IPS DF 6.9 (cell line): ENCODE measurements at regions not wholly inside any gene's neighbourhood (a gene's known extent, or its start where the extent isn't known, plus 50 kb on each side); places are given as distances from the start of the nearest gene placed in this dataset.

ENCODE experiments used
- DNase-seq: peaks from one replicate; pipeline ENCODE4 v3.0.0-alpha.2; 2013; ENCODE audit warnings: low read depth, low spot score
- H3K27ac ChIP-seq: one replicate; pipeline ENCODE4 v1.5.1; 2013; ENCODE audit warnings: low read length, control low read depth
- H3K27me3 ChIP-seq: 2 replicates; pipeline ENCODE4 v1.6.1; 2013; ENCODE audit warnings: mild to moderate bottlenecking, low read length; ENCODE audit not compliant: control insufficient read depth, insufficient read depth
- H3K36me3 ChIP-seq: 2 replicates; pipeline ENCODE4 v1.6.1; 2013; ENCODE audit warnings: low read length; ENCODE audit not compliant: control insufficient read depth, insufficient read depth
- H3K4me1 ChIP-seq: 2 replicates; pipeline ENCODE4 v1.6.1; 2013; ENCODE audit warnings: low read length; ENCODE audit not compliant: control insufficient read depth, insufficient read depth
- H3K4me3 ChIP-seq: 2 replicates; pipeline ENCODE4 v1.5.1; 2013; ENCODE audit warnings: mild to moderate bottlenecking, low read length
- H3K9me3 ChIP-seq: 2 replicates; pipeline ENCODE4 v1.6.1; 2013; ENCODE audit warnings: low read length, inconsistent platforms; ENCODE audit not compliant: control insufficient read depth, insufficient read depth
- WGBS: extraction: QIAGEN DNeasy Blood & Tissue Kit; methylation state at CpG from one replicate; pipeline ENCODE4 v1.1.7; 2013; ENCODE audit warnings: mixed read lengths, missing lambda C conversion rate; ENCODE audit not compliant: insufficient read length, insufficient coverage; 5-methylcytosine and 5-hydroxymethylcytosine counted together

GRCh38 chr2:9738062-9738461, 105.2 kb upstream of the TAF1B start:
- H3K27me3 ChIP-seq, result no peaks in the 10 kb centered on the region
- no peak for DNase-seq
- H3K4me3 ChIP-seq, result no peak overlapping the region
- no peak overlapping the region for H3K27ac ChIP-seq
- H3K4me1 ChIP-seq, result no peaks in the 10 kb centered on the region
- WGBS, result no CpG with 5 or more reads among the region's 5 CpGs
- H3K9me3 ChIP-seq, result no peaks in the 10 kb centered on the region
- H3K36me3 ChIP-seq, result no peaks in the 10 kb centered on the region

GRCh38 chr2:9738535-9739496, 104.5 kb upstream of the TAF1B start:
- no peak overlapping the region for H3K4me3 ChIP-seq
- no peak overlapping the region for H3K27ac ChIP-seq
- no peaks in the 10 kb centered on the region for H3K27me3 ChIP-seq
- no peaks in the 10 kb centered on the region for H3K9me3 ChIP-seq
- no CpG with 5 or more reads among the region's 23 CpGs for WGBS
- no peaks in the 10 kb centered on the region for H3K4me1 ChIP-seq
- no peaks in the 10 kb centered on the region for H3K36me3 ChIP-seq
- DNase-seq, result no peak

- Histone ChIP-seq H3K4me3 (no peak overlapping the region), H3K27me3 (no peaks in the 10 kb centered on the region), H3K9me3 (no peaks in the 10 kb centered on the region), H3K4me1 (no peaks in the 10 kb centered on the region), H3K36me3 (no peaks in the 10 kb centered on the region), H3K27ac (no peak overlapping the region)
- no peak for DNase-seq
- WGBS, result no CpG with 5 or more reads among the region's 23 CpGs
Measured at GRCh38 chr2:9739531-9739964, 103.7 kb upstream of the TAF1B start.

GRCh38 chr2:9740382-9741073, 102.7 kb upstream of the TAF1B start:
- Histone ChIP-seq H3K4me3 (no peak overlapping the region), H3K4me1 (no peaks in the 10 kb centered on the region), H3K36me3 (no peaks in the 10 kb centered on the region), H3K9me3 (no peaks in the 10 kb centered on the region), H3K27ac (no peak overlapping the region), H3K27me3 (no peaks in the 10 kb centered on the region)
- WGBS, result no CpG with 5 or more reads among the region's 6 CpGs
- no peak for DNase-seq

GRCh38 chr2:9741110-9741509, 102.2 kb upstream of the TAF1B start:
- H3K4me3 ChIP-seq, result no peak overlapping the region
- no peaks in the 10 kb centered on the region for H3K36me3 ChIP-seq
- H3K4me1 ChIP-seq, result no peaks in the 10 kb centered on the region
- no peak for DNase-seq
- H3K27ac ChIP-seq, result no peak overlapping the region
- no CpG with 5 or more reads among the region's 6 CpGs for WGBS
- H3K9me3 ChIP-seq, result no peaks in the 10 kb centered on the region
- no peaks in the 10 kb centered on the region for H3K27me3 ChIP-seq

- no peak for DNase-seq
- H3K27ac ChIP-seq, result no peak overlapping the region
- no peaks in the 10 kb centered on the region for H3K27me3 ChIP-seq
- no peak overlapping the region for H3K4me3 ChIP-seq
- H3K4me1 ChIP-seq, result no peaks in the 10 kb centered on the region
- H3K36me3 ChIP-seq, result no peaks in the 10 kb centered on the region
- no peaks in the 10 kb centered on the region for H3K9me3 ChIP-seq
- WGBS, result no CpG with 5 or more reads among the region's 5 CpGs
Measured at GRCh38 chr2:9742601-9743000, 100.7 kb upstream of the TAF1B start.

GRCh38 chr2:9744256-9745004, 98.8 kb upstream of the TAF1B start:
- Histone ChIP-seq H3K27me3 (no peaks in the 10 kb centered on the region), H3K4me3 (no peak overlapping the region), H3K4me1 (no peaks in the 10 kb centered on the region), H3K9me3 (no peaks in the 10 kb centered on the region), H3K27ac (no peak overlapping the region), H3K36me3 (no peaks in the 10 kb centered on the region)
- no CpG with 5 or more reads among the region's 12 CpGs for WGBS
- no peak for DNase-seq

- H3K27ac ChIP-seq, result no peak overlapping the region
- no peak for DNase-seq
- no peaks in the 10 kb centered on the region for H3K4me1 ChIP-seq
- no peaks in the 10 kb centered on the region for H3K27me3 ChIP-seq
- WGBS, result no CpG with 5 or more reads among the region's 3 CpGs
- no peak overlapping the region for H3K4me3 ChIP-seq
- H3K9me3 ChIP-seq, result no peaks in the 10 kb centered on the region
- H3K36me3 ChIP-seq, result no peaks in the 10 kb centered on the region
Measured at GRCh38 chr2:9745153-9745899, 97.9 kb upstream of the TAF1B start.

- peaks cover 3% of the 10 kb centered on the region; the same call in 1 of the 2 replicates for H3K4me1 ChIP-seq
- no peak overlapping the region for H3K4me3 ChIP-seq
- no peak overlapping the region for H3K27ac ChIP-seq
- H3K9me3 ChIP-seq, result no peaks in the 10 kb centered on the region
- DNase-seq, result no peak
- no peaks in the 10 kb centered on the region for H3K27me3 ChIP-seq
- H3K36me3 ChIP-seq, result no peaks in the 10 kb centered on the region
- no CpG with 5 or more reads among the region's 4 CpGs for WGBS
Measured at GRCh38 chr2:9747396-9747795, 95.9 kb upstream of the TAF1B start.

GRCh38 chr2:9748577-9748976, 94.7 kb upstream of the TAF1B start:
- no peaks in the 10 kb centered on the region for H3K27me3 ChIP-seq
- no peak for DNase-seq
- no peaks in the 10 kb centered on the region for H3K9me3 ChIP-seq
- H3K27ac ChIP-seq, result no peak overlapping the region
- peaks cover 5% of the 10 kb centered on the region; the same call in 1 of the 2 replicates for H3K4me1 ChIP-seq
- H3K36me3 ChIP-seq, result no peaks in the 10 kb centered on the region
- no CpG with 5 or more reads among the region's 6 CpGs for WGBS
- H3K4me3 ChIP-seq, result no peak overlapping the region
